ENCODE measurements at regions not wholly inside any gene's neighbourhood (a gene's known extent, or its start where the extent isn't known, plus 50 kb on each side); places are given as distances from the start of the nearest gene placed in this dataset.
"Not testable (repeated sequence)": the region's sequence is repeated elsewhere in the genome, so short reads cannot be mapped to it uniquely, and the experiment has no call there.

- no peak for DNase-seq
Measured at GRCh38 chr3:5644773-5645670, 457.5 kb downstream of the EDEM1 start.

DNA sequence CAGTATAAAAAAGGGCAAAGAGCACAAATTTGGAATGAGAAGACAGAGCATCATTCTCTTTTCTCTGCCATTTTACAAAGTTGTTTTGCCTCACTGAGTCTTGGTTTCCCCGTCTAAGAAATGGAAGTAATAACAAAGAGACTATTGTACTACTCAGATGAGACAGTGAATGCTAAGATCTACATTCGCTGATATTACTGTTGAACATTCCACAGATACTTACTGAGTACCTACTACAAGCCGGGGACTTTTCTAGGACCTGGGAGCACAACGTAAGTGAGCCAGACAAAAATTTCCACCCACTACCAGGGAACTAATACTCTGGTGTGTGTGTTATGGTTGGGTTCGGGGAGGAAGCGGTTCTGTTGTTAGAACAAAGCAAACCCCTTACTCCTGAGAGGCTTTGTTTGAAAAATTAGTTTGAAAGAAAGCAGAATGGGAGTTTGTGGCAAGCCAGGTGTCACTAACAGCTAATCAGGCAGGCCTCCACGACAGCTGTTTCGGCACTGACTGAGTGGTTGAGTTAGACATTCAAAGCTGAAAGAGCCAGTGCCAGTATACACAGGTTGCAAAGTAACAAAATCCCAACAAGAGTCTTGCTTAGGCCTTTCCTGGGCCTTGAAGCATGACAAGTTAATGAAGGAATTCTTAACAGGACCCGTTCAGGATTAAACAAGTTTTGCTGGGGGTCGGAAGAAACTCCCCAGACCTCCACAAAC lies 458.3 kb downstream of the EDEM1 start:
- no peak for DNase-seq

DNA sequence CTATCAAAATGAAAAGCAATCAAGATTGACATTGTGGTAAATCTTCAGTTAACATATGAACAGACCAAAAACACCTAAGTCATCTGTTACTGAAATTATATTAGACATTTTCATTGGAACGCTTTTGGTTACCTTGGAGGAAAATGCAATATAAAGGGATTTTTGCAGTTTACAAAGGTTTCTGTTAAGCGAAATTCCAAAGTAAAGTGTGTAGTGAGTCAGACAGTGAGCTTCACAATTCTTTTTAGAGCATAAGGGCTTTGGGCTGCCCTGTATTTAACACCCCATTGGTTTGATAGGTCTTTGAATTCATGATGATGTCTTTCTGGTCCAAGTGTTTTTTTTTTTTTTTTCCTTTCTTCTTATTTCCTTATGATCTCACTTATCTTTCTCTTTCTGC lies 462.8 kb downstream of the EDEM1 start:
- DNase-seq: no peak

- DNase-seq: no peak
Measured at GRCh38 chr3:5651351-5651750, 463.8 kb downstream of the EDEM1 start.

- DNase-seq: no peak
Measured at GRCh38 chr3:5653426-5654143, 466.1 kb downstream of the EDEM1 start.

DNA sequence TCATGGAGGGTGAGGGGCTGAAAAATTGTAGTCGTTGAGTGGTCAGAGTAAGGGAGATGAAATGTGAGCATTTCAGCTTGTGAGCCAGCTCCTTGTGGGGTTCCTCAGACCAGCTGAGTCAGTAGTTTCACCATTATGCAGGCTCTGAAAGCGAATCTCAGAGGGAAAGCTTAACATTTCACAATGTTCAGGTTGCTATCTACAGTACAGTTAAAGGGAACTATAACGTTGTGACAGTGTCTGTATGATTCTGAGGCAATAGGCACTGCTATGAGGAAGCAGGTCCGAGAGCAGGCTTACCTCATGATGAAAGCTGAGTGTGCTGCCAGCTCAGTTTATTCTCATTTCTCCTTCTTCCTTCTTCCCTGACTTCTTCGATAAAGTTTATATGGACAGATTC lies 469.6 kb downstream of the EDEM1 start:
- DNase-seq: no peak

DNA sequence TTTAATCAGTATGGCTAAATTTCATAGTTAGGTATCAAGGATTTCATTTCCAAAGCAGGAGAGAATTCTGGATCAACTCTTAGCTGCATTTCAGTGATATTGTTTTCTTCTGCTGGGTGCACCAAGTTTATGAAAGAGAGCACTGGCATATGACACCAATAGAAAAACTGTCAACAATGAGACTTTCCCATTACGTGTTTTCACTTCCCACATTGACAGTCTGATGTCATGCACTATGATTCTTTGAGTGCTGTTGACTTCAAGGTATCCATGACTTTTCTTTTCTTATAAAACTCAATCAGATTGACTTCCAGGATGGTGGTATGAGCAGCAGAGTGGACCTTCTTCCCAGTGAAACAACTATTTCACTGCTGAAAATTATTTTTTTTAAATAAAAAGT lies 476.1 kb downstream of the EDEM1 start:
- no peak for DNase-seq

DNA sequence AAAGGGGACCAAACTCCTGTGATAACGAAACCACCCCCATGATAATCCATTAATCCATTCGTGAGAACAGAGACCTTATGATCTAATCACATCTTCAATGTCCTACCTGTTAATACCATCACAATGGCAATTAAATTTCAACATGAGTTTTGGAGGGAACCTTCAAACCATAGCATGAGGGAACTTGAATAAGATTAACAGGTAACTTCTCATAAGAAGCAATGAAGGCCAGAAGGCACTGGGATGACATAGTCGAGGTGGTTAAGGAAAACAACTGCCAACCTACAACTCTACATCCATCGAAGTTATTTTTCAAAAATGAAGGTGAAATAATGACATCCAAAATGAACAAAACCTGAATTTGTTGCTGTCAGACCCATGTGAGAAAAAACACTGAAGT lies 478.9 kb downstream of the EDEM1 start:
- no peak for DNase-seq

DNA sequence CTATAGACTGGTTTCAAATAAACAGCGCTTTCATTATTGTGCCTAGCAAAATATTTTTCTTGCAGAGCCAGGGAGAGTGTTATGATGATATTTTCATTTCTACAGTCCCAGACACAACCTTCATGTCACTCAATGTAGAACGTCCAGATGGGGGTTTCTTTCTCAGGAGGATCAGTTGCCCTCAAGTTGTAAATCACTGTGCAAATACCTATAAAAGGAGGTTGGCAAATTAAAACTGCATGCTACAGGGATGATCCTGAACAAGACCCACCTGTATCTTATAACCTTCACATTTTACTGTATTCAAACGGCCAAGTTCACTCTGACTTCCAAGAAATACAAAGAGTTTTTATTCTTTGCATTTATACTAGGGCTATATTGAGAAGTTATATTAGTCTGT lies 486.0 kb downstream of the EDEM1 start:
- DNase-seq: no peak

- DNase-seq: no peak
Measured at GRCh38 chr3:5675319-5675718, 487.8 kb downstream of the EDEM1 start.

DNA sequence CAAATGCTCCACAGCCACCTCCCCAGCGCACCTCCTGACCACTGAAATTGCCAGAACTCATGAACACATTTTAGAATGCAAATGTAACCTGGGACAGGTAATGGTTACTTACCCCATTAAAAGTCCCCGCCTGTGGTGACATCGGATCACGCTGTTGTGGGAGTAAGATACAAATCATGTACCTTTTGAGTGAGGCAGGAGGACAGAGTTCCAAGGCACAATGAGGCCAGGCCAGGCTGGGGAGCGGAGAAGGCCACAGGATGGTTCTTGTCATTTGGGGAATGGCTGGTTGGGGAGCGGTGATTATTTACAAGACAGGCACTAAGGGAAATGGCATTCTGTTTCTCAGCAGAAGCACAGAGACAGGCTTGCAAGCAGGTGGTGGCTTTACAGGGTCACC lies 490.0 kb downstream of the EDEM1 start:
- no peak for DNase-seq

- no peak for DNase-seq
Measured at GRCh38 chr3:5678248-5678647, 490.7 kb downstream of the EDEM1 start.

DNA sequence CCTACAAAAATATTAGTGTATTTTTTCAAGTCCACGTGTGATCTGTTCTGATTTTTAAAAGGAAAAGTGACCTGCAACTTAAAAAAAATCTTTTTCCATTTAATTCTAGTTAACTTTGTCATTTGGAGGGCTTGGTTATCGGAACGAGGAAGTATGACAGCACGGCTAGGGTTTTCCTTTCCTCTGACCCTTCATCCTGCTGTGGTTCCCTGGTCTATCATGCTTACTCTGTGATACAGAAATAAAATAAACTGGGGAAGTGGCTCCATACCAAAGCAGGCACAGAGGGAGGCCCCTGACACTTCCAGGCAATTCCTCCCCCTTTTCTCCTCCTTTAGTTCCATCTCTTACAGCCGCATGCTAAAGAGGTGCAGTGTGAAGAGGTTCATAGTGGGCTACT lies 491.3 kb downstream of the EDEM1 start:
- no peak for DNase-seq

DNA sequence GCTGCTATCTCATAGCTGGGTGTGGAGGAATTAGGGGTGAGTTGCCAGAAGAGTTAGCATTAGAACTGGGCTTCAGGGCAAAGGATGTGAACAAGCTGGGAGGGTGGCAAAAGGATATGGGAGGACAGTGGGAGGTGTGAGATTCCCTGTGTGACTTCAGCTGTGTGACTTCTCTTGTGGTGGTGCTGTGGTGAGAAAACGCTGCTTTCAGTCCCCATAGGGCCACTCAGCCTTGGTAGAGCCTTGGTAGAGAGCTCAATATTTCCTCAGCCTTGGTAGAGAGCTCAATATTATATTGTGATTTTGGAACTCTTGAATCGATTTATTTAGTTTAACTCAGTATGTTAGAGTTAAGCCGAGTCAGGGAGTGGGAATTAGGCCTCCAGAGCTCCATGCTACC lies 499.7 kb downstream of the EDEM1 start:
- DNase-seq: no peak

DNA sequence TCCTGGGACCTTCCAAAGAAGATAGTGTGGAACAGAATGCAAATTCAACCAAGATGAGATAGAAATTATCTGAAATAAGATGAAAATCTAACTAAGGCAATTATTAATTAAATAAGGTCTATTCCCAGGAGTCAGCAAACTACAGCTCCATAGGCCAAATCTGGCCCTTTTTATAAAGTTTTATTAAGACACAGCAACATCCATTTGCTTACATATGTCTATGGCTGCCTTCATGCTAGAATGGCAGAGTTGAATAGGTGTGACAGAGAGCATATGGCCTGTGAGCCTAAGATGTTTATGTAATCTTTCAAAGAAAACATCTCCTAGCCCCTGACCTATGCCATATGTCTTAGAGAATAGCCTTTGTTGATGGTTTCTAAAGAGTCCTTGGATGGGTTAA lies 503.0 kb downstream of the EDEM1 start:
- DNase-seq: no peak

DNA sequence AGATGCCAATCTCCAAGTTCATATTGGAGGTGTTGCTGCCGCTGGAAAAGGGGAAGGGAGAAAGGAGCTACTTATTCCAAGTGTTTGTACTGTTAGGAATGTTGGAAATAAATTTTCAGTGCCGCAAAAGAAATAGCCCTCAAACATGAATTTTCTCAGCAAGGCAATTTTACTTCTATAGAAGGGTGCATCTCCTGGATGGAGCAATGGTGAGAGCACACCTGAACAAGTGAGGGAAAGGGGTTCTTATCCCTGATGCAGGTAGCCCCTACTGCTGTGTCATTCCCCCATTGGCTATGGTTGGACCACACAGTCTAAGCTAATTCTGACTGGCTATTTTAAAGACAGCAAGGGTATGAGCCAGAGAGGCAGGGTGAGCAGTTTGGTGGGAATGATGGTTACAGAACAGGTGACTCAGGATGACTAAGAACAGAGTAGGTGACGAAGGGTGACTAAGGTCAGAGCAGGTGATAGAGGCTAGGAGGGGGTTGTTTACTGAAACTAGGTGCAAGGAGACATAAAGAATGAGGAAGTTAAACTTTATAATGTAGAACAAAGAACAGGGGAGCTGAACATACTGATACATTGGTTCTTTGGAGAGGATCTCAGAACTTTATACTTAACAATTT lies 503.5 kb downstream of the EDEM1 start:
- no peak for DNase-seq

DNA sequence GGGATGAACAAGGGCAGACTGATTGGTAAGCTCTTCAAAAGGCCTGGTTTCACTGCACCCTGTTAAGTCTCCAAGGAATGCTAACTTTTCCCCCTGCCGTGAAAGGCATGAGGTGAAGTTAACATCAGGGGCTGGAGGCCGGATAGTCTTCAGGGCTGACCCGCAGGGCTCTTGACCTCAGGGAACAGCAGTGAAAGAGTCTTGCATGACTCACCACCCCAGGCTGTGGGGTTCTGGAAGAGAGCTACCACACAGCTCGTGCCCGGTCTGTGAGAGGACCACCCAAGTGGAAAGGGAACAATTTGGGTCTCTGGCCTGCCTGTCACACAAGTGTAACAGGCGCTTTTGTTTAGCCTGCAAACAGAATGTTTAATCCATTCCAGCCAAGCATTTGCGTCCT lies 504.9 kb downstream of the EDEM1 start:
- no peak for DNase-seq

GRCh38 chr3:5694266-5694665 lies 506.8 kb downstream of the EDEM1 start:
- DNase-seq: no peak

- DNase-seq: no peak
Measured at GRCh38 chr3:5698851-5699250, 511.3 kb downstream of the EDEM1 start.

DNA sequence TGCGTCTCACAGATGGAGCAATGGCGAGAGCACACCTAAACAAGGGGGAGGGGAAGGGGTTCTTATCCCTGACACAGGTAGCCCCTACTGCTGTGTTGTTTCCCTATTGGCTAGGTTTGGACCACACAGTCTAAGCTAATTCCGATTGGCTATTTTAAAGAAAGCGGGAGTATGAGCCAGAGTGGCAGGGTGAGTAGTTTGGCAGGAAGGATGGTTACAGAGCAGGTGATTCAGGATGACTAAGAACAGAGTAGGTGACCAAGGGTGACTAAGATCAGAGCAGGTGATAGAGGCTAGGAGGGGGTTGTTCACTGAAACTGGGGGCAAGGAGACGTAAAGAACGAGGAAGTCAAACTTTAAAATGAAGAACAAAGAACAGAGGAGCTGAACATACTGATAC lies 511.8 kb downstream of the EDEM1 start:
- DNase-seq: no peak

DNA sequence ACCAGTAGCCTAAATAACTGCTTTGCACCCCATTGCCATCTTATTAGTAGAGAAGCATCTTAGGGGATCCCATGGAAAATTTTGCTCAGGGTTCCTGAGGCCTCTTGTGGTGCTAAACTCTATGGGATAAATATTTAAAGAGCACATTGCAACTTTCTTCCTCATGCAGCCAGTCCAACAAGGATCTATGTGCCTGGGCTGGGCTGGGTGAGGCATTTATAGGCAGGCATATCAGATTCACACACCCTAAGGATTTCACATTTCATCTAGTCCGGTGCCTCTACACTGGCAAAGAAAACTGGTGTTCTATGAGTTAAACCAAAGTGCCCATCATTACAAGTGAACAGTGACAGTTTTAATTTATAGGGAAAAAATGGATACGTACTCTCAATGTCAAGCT lies 512.3 kb downstream of the EDEM1 start:
- no peak for DNase-seq

- not testable (repeated sequence) for DNase-seq
Measured at GRCh38 chr3:5701005-5701404, 513.5 kb downstream of the EDEM1 start.

DNA sequence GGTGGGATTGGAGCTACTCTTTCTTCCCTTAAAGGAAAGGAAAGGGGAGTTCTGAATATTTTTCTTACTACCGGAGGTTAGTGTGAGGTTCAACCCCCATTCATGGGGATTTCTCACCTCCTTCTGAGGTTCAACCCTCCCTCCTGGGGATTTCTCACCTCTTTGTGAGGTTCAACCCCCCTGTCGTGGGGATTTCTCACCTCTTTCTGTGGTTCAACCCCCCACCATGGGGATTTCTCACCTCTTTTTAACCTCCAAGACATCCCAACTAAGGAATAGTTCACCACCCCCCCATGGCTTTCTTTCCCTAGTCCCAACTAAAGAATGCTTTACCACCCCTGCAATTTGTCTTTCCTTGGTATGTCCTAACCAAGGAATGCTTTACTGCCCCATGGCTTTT lies 520.3 kb downstream of the EDEM1 start:
- no peak for DNase-seq

All from NCI-H774 (cell line).